Cardiac muscle cell (in vitro differentiated cells and primary cell): ENCODE measurements at regions not wholly inside any gene's neighbourhood (a gene's known extent, or its start where the extent isn't known, plus 50 kb on each side); places are given as distances from the start of the nearest gene placed in this dataset.

Experiments used
- DNase-seq, 2 donors: peaks; one replicate each; pipeline versions ENCODE4 v3.0.0 to v3.0.0-alpha.2; 2010 to 2017; ENCODE audit warnings: low read depth in 1 of 2, low spot score in 1 of 2
- H3K27ac ChIP-seq: fragments of 200-600 bp; sonication (generic); 2 replicates; pipeline ENCODE4 v1.5.1; 2016
- H3K27me3 ChIP-seq: fragments of 200-600 bp; sonication (generic); 2 replicates; pipeline ENCODE4 v1.6.0; 2016; ENCODE audit warnings: control low read depth
- H3K36me3 ChIP-seq: fragments of 200-600 bp; sonication (generic); 2 replicates; pipeline ENCODE4 v1.5.1; 2016; ENCODE audit warnings: control low read depth
- H3K4me1 ChIP-seq: fragments of 200-600 bp; sonication (generic); 2 replicates; pipeline ENCODE4 v1.8.1; 2017; ENCODE audit warnings: low read depth, mild to moderate bottlenecking, mixed run types
- H3K4me3 ChIP-seq: fragments of 200-600 bp; sonication (generic); 2 replicates; pipeline ENCODE4 v1.5.1; 2016; ENCODE audit warnings: mild to moderate bottlenecking
- H3K9me3 ChIP-seq: fragments of 200-600 bp; sonication (generic); 2 replicates; pipeline ENCODE4 v1.5.1; 2017; ENCODE audit warnings: low read depth, mild to moderate bottlenecking, control low read depth
- TF ChIP-seq, protein P1 (sequence below): IDR thresholded peaks from 2 replicates; pipeline ENCODE4 v1.5.1; 2012; ENCODE audit warnings: low read depth, mild to moderate bottlenecking, low read length

DNA sequence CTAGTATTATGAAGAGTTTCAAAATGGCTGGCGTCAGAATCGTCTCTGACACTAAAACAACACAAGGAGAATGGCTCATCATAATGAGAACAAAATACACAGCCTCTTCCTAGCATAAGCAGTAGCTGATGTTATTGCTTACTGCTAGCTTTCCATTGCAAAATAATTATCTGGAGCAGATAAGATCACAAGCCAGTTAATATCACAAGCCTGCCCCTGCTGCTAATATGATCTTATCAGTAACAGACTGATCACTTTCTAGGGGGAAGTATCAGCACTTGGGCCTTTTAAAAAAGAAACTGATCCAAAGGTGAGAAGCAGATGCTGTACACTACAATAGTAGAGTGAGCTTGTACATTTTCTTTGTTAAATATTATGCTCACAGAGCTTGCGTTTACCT lies 554.8 kb upstream of the PABPC4L start:
- no peak overlapping the region for H3K27ac ChIP-seq
- no peaks in the 10 kb centered on the region for H3K36me3 ChIP-seq
- no peaks in the 10 kb centered on the region for H3K9me3 ChIP-seq
- no peaks in the 10 kb centered on the region for H3K4me1 ChIP-seq
- TF ChIP-seq, protein P1, sequence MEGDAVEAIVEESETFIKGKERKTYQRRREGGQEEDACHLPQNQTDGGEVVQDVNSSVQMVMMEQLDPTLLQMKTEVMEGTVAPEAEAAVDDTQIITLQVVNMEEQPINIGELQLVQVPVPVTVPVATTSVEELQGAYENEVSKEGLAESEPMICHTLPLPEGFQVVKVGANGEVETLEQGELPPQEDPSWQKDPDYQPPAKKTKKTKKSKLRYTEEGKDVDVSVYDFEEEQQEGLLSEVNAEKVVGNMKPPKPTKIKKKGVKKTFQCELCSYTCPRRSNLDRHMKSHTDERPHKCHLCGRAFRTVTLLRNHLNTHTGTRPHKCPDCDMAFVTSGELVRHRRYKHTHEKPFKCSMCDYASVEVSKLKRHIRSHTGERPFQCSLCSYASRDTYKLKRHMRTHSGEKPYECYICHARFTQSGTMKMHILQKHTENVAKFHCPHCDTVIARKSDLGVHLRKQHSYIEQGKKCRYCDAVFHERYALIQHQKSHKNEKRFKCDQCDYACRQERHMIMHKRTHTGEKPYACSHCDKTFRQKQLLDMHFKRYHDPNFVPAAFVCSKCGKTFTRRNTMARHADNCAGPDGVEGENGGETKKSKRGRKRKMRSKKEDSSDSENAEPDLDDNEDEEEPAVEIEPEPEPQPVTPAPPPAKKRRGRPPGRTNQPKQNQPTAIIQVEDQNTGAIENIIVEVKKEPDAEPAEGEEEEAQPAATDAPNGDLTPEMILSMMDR = no peak
- no peak overlapping the region for H3K4me3 ChIP-seq
- no peak for DNase-seq
- no peaks in the 10 kb centered on the region for H3K27me3 ChIP-seq

DNA sequence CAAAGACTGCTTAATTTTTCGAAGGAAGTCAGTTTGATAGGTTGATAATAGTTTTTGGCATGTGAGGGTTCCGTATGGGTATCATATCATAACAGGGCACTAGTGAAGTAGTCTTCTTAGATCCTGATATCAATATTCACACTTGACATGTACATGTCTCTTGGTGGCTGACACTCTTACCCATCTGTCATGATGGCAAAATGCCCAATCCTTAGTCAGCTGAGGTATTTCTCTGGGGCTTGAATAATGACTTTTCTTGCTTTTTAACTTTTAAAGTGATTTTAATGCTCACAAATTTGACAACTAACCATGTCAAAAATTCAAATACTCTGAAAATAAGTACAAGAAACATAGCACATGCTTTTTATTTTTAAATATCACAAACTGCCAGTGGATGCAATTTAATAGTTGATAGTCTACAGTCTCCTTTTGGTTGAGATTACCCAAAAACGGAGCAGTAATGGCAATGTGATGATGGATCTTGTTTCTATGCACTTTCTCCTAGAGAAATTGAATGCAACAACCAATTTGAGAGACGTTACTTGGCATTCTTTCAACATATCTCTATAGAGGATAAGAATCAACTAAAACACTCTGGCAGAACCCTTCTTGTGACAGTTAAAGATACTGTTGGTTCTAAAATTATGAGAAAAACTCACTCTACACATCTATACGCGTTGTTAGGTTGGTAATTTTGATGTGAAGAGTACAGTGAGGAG lies 552.9 kb upstream of the PABPC4L start:
- Histone ChIP-seq H3K36me3 (no peaks in the 10 kb centered on the region), H3K27me3 (no peaks in the 10 kb centered on the region), H3K27ac (no peak overlapping the region), H3K9me3 (no peaks in the 10 kb centered on the region), H3K4me1 (no peaks in the 10 kb centered on the region), H3K4me3 (no peak overlapping the region)
- no peak for DNase-seq
- TF ChIP-seq, protein P1 = no peak

DNA sequence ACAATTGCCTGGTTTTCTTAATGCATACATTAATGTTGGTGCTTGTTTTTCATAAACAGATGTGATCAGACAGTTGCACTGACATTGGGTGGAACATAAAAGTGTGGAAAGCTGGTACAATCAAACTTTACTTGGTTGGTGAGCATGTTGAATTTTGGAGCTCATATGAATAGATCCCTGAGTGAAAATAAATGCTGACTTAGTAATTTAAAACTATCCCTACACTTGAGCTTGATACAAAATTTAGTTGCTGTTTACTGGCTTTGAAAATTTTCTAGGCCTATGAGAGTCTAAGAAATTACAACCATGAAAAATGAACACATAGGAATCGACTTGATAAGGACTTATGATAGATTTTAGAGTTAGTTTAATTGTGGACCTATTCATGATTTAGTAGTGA lies 551.8 kb upstream of the PABPC4L start:
- DNase-seq = no peak
- Histone ChIP-seq H3K27me3 (no peaks in the 10 kb centered on the region), H3K27ac (no peak overlapping the region), H3K4me3 (no peak overlapping the region), H3K9me3 (no peaks in the 10 kb centered on the region), H3K36me3 (no peaks in the 10 kb centered on the region), H3K4me1 (no peaks in the 10 kb centered on the region)
- TF ChIP-seq, protein P1 = no peak

DNA sequence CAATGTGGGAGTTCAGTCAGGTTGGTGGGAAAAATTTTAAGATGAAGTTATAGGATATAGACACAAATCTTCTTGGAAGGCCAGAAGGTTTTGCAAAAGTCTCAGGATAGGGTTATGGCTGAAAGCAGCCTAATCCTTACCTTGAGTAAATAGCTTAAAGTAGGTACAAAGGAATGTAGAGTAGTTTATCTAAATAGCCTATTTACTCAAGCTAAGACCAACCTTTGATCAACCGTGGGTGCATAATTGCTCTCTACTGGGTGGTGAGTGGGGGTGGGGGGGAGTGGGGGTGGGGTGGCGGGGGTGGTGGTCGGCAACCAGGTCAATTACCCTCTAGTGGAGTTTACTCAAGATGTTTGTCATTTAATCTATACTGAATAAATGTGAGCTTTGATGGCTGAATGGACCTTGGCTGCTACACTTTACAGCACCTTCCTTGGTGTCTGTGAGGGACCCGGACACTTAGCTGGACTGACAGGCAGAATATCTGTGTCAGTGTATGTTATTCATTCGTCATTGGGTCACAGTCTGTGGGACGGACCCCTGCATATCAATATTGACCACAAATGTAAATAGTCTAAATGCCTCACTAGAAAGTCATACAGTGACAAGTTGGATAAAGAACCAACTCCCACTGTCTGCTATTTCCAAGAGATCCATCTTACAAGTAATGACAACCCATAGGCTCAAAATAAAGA lies 545.7 kb upstream of the PABPC4L start:
- H3K4me3 ChIP-seq = no peak overlapping the region
- TF ChIP-seq, protein P1 = no peak

DNA sequence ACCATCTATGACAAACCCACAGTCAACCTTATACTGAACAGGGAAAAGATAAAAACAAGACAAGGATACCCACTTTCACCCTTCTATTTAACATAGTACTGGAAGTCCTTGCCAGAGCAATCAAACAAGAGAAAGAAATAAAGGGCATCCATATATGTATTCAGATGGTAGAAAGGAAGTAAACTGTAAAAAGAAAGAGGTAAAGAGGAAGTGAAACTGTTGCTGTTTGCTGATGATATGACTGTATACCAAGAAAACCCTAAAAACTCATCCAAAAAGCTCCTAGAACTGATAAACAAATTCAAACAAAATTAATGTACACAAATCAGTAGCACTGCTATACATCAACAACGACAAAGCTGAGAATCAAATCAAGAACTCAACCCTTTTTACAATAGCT lies 538.7 kb upstream of the PABPC4L start:
- H3K4me1 ChIP-seq = no peaks in the 10 kb centered on the region
- H3K36me3 ChIP-seq = no peaks in the 10 kb centered on the region
- H3K27ac ChIP-seq = no peak overlapping the region
- TF ChIP-seq, protein P1 = no peak
- H3K27me3 ChIP-seq = no peaks in the 10 kb centered on the region
- no peaks in the 10 kb centered on the region for H3K9me3 ChIP-seq
- no peak overlapping the region for H3K4me3 ChIP-seq
- DNase-seq = no peak

More for the DNA sequence above, 545.7 kb upstream of the PABPC4L start:
- H3K4me1 ChIP-seq = no peaks in the 10 kb centered on the region
- no peaks in the 10 kb centered on the region for H3K27me3 ChIP-seq
- H3K9me3 ChIP-seq = no peaks in the 10 kb centered on the region
- H3K36me3 ChIP-seq = no peaks in the 10 kb centered on the region
- no peak overlapping the region for H3K27ac ChIP-seq
- DNase-seq = no peak
